Neural crest cell (in vitro differentiated cells): ENCODE measurements at regions not wholly inside any gene's neighbourhood (a gene's known extent, or its start where the extent isn't known, plus 50 kb on each side); places are given as distances from the start of the nearest gene placed in this dataset.
"Not testable (repeated sequence)": the region's sequence is repeated elsewhere in the genome, so short reads cannot be mapped to it uniquely, and the experiment has no call there.

Source experiments
- DNase-seq: peaks from one replicate; pipeline ENCODE4 v3.0.0; 2021; ENCODE audit warnings: low read depth, mixed read lengths, low spot score
- H3K27ac Mint-ChIP-seq: one replicate; pipeline ENCODE4 v1.8.0; 2021; ENCODE audit warnings: mild to moderate bottlenecking, mixed read lengths; ENCODE audit not compliant: unreplicated experiment
- H3K27me3 Mint-ChIP-seq: 2 replicates; pipeline ENCODE4 v1.8.0; 2021; ENCODE audit warnings: low read depth, mild to moderate bottlenecking, mixed read lengths
- H3K36me3 Mint-ChIP-seq: 2 replicates; pipeline ENCODE4 v1.8.0; 2021; ENCODE audit warnings: low read depth, mild to moderate bottlenecking, mixed read lengths
- H3K4me1 Mint-ChIP-seq: 2 replicates; pipeline ENCODE4 v1.8.0; 2021; ENCODE audit warnings: mixed read lengths
- H3K4me3 Mint-ChIP-seq: one replicate; pipeline ENCODE4 v1.8.0; 2021; ENCODE audit warnings: mild to moderate bottlenecking, mixed read lengths
- H3K9me3 Mint-ChIP-seq: 2 replicates; pipeline ENCODE4 v1.8.0; 2021; ENCODE audit warnings: mixed read lengths
- TF ChIP-seq, protein P1 (sequence below): fragments of 200-600 bp; sonication (generic); conservative IDR thresholded peaks from 2 replicates; pipeline ENCODE4 v1.5.0; 2021; ENCODE audit warnings: antibody characterized with exemption, mild to moderate bottlenecking

DNA sequence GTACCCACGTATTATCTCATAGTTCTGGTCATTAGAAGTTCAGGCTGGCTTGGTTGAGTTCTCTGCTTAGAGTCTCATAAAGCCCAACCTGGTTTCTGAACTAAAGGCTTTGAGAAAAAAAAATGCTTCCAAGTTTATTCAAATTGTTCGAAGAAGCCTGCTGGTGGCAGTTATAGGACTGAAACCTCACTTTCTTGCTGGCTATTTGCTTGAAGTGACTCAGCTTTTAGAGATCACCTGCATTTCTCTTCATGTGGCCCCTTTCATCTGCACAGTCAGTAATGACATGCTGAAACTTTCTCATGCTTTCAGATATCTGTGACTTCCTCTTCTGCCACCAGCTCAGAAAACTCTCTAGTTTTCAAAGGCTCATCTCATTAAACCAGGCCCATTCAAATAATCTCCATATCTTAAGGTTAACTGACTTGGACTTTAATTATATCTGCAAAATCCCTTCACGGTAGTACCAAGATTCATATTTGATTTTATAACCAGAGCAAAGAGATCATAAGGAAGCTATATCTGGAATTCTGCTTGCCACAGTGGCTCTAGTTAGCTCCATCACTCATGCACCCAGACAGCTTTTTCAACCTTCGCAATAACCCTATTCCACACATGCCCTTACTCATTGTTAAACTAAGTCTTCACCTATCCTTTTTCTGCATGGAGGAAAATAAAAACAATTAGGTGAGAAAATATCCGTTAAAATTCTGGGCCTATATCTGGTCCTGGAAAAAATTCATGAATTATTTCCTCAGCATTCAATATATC lies 433.8 kb upstream of the CBLB start:
- Mint-ChIP-seq H3K27me3 (no peaks in the 10 kb centered on the region), H3K27ac (no peak overlapping the region), H3K4me3 (no peak overlapping the region), H3K4me1 (no peaks in the 10 kb centered on the region), H3K9me3 (no peaks in the 10 kb centered on the region), H3K36me3 (no peaks in the 10 kb centered on the region)
- no peak for DNase-seq
- TF ChIP-seq, protein P1, sequence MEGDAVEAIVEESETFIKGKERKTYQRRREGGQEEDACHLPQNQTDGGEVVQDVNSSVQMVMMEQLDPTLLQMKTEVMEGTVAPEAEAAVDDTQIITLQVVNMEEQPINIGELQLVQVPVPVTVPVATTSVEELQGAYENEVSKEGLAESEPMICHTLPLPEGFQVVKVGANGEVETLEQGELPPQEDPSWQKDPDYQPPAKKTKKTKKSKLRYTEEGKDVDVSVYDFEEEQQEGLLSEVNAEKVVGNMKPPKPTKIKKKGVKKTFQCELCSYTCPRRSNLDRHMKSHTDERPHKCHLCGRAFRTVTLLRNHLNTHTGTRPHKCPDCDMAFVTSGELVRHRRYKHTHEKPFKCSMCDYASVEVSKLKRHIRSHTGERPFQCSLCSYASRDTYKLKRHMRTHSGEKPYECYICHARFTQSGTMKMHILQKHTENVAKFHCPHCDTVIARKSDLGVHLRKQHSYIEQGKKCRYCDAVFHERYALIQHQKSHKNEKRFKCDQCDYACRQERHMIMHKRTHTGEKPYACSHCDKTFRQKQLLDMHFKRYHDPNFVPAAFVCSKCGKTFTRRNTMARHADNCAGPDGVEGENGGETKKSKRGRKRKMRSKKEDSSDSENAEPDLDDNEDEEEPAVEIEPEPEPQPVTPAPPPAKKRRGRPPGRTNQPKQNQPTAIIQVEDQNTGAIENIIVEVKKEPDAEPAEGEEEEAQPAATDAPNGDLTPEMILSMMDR = no peak

DNA sequence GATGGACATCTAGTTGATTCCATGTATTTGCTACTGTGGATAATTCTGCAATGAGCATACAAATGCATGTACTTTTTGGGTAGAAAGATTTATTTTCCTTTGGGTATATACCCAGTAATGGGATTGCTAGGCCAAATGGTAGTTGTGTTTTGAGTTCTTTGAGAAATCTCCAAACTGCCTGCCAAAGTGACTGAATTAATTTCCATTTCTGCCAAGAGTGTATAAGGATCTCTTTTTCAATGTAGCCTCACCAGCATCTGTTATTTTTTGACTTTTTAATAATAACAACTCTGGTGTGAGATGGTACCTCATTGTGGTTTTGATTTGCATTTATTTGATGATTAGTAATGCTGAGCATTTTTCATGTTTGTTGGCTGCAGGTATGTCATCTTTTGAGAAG lies 435.0 kb upstream of the CBLB start:
- no peak overlapping the region for H3K4me3 Mint-ChIP-seq
- no peak for DNase-seq
- H3K27ac Mint-ChIP-seq = no peak overlapping the region
- no peaks in the 10 kb centered on the region for H3K9me3 Mint-ChIP-seq
- TF ChIP-seq, protein P1 = no peak
- no peaks in the 10 kb centered on the region for H3K27me3 Mint-ChIP-seq
- no peaks in the 10 kb centered on the region for H3K4me1 Mint-ChIP-seq
- no peaks in the 10 kb centered on the region for H3K36me3 Mint-ChIP-seq

DNA sequence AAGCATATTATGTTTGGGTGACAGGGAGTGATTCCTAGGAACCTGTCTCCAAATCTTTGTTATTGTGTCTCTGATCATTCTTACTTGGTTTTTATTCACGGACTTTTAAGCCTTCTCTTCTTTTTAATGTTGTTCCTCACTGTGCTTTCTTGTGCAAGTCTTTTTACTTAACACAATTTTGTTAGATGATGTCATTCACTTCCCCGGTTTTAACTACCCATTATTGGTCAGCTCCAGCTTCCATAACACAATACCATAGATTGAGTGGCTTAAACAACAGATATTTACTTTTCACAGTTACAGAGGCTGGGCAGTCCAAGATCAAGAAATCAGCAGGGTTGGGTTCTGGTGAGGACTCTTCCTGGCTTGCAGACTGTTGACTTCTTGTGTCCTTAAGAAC lies 436.3 kb upstream of the CBLB start:
- no peak for DNase-seq
- no peak overlapping the region for H3K27ac Mint-ChIP-seq
- no peak overlapping the region for H3K4me3 Mint-ChIP-seq
- TF ChIP-seq, protein P1 = no peak
- H3K9me3 Mint-ChIP-seq = no peaks in the 10 kb centered on the region
- no peaks in the 10 kb centered on the region for H3K27me3 Mint-ChIP-seq
- no peaks in the 10 kb centered on the region for H3K36me3 Mint-ChIP-seq
- H3K4me1 Mint-ChIP-seq = no peaks in the 10 kb centered on the region

GRCh38 chr3:106305882-106306435 lies 437.1 kb upstream of the CBLB start:
- Mint-ChIP-seq H3K4me3 (no peak overlapping the region), H3K4me1 (no peaks in the 10 kb centered on the region), H3K27me3 (no peaks in the 10 kb centered on the region), H3K9me3 (no peaks in the 10 kb centered on the region), H3K36me3 (no peaks in the 10 kb centered on the region), H3K27ac (no peak overlapping the region)
- TF ChIP-seq, protein P1 = no peak
- DNase-seq = no peak

DNA sequence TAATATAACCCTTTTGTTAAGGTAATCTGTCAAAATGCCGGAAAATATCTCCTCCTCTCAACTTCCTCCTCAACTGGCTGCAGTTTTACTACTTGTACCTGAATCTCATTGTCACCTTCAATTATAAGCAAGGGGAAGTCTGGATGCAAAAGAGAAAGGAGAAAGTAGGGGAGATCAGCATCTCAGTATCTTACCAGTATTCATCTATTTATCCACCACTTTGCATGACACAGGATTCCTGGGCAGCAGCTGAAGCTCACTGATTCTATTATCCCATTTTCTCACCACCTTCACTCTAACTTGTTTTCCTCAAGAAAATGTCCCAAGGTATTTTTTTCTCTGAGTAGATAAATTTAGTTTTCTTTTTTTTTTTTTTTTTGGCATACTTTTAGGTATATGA lies 440.5 kb upstream of the CBLB start:
- Mint-ChIP-seq H3K27me3 (no peaks in the 10 kb centered on the region), H3K27ac (no peak overlapping the region), H3K4me1 (no peaks in the 10 kb centered on the region), H3K4me3 (no peak overlapping the region), H3K36me3 (no peaks in the 10 kb centered on the region), H3K9me3 (peaks cover 2% of the 10 kb centered on the region)
- DNase-seq = no peak
- TF ChIP-seq, protein P1 = no peak

DNA sequence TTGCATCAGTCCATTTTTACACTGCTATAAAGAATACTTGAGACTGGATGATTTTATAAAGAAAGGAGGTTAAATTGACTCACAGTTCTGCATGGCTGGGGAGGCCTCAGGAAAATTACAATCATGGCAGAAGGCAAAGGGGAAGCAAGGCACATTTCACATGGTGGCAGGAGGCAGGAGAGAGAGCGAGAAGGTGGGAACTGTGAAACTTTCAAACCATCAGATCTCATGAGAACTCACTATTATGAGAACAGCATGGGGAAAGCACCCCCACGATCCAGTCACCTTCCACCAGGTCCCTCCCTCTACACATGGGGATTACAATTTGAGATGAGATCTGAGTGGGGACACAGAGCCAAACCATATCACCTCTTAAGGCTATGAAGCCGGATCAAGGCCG lies 441.0 kb upstream of the CBLB start:
- not testable (repeated sequence) for H3K27me3 Mint-ChIP-seq, H3K4me3 Mint-ChIP-seq, H3K27ac Mint-ChIP-seq, DNase-seq, H3K9me3 Mint-ChIP-seq, H3K4me1 Mint-ChIP-seq, H3K36me3 Mint-ChIP-seq
